ENCODE measurements at regions not wholly inside any gene's neighbourhood (a gene's known extent, or its start where the extent isn't known, plus 50 kb on each side); places are given as distances from the start of the nearest gene placed in this dataset.

- TF ChIP-seq CTCF (IDR thresholded peaks at IDR 0.05) (no peak), JUN (CRISPR knock-in tag; IDR thresholded peaks at IDR 0.05) (no peak), CBFB (CRISPR knock-in tag; IDR thresholded peaks at IDR 0.05; ENCODE audit: low read depth) (no peak), NFE2L1 (CRISPR knock-in tag; IDR thresholded peaks at IDR 0.05) (no peak), ELF4 (CRISPR knock-in tag; IDR thresholded peaks at IDR 0.05; ENCODE audit: low read depth) (no peak), IRF1 (CRISPR knock-in tag; IDR thresholded peaks at IDR 0.05) (no peak), CREB1 (CRISPR knock-in tag; IDR thresholded peaks at IDR 0.05) (no peak), USF1 (CRISPR knock-in tag; IDR thresholded peaks at IDR 0.05) (no peak)
Measured at GRCh38 chr5:82340799-82341198, 62.6 kb upstream of the RPS23 start.
